GM12892 (cell line): ENCODE measurements at regions not wholly inside any gene's neighbourhood (a gene's known extent, or its start where the extent isn't known, plus 50 kb on each side); places are given as distances from the start of the nearest gene placed in this dataset.

Source experiments
- POLR2A ChIP-seq: IDR thresholded peaks from 2 replicates; pipeline ENCODE4 v1.6.1; 2011; ENCODE audit warnings: low read depth, low read length, control low read depth
- POLR2AphosphoS5 ChIP-seq: IDR thresholded peaks from 2 replicates; pipeline ENCODE4 v1.6.1; 2011; ENCODE audit warnings: low read depth, low read length, control low read depth
- TAF1 ChIP-seq: IDR thresholded peaks from 2 replicates; pipeline ENCODE4 v1.6.1; 2011; ENCODE audit warnings: low read depth, mild to moderate bottlenecking, control low read depth, low read length, borderline replicate concordance

- TF ChIP-seq POLR2A (no peak), TAF1 (no peak), POLR2AphosphoS5 (no peak)
These were observed 182.2 kb upstream of the STK26 start for GRCh38 chrX:131840799-131841495.
